ENCODE measurements at regions not wholly inside any gene's neighbourhood (a gene's known extent, or its start where the extent isn't known, plus 50 kb on each side); places are given as distances from the start of the nearest gene placed in this dataset.

- TF ChIP-seq CTCF (IDR thresholded peaks at IDR 0.05; ENCODE audit: low read length): no peak
- TF ChIP-seq EZH2 (IDR thresholded peaks at IDR 0.05; ENCODE audit: borderline replicate concordance, low read length): no peak
Observed at GRCh38 chr7:72504061-72504706, 92.0 kb upstream of the CALN1 start.

Measured in OCI-LY1 (cell line).